ENCODE measurements at regions not wholly inside any gene's neighbourhood (a gene's known extent, or its start where the extent isn't known, plus 50 kb on each side); places are given as distances from the start of the nearest gene placed in this dataset.

DNA sequence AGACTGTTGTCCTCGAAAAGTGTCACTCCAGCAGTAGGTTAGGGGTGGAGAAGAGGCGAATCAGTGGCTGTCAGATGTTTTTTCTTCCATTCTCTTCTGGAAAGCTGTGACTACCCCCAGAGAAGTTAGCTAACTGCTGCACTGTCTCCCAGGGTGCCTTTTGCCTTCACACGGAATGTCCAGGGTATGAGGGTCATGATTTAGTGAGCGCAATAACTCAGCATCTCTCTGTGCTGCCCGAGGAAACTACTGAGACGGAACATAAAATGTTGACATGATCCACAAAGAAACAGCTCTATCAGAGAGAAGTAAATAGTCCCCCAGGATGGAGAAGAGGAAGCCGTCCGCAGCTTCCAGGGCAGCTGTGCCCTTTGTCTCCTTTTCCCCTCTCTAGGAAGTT lies 254.0 kb upstream of the ARGLU1 start:
- TF ChIP-seq, protein P1, sequence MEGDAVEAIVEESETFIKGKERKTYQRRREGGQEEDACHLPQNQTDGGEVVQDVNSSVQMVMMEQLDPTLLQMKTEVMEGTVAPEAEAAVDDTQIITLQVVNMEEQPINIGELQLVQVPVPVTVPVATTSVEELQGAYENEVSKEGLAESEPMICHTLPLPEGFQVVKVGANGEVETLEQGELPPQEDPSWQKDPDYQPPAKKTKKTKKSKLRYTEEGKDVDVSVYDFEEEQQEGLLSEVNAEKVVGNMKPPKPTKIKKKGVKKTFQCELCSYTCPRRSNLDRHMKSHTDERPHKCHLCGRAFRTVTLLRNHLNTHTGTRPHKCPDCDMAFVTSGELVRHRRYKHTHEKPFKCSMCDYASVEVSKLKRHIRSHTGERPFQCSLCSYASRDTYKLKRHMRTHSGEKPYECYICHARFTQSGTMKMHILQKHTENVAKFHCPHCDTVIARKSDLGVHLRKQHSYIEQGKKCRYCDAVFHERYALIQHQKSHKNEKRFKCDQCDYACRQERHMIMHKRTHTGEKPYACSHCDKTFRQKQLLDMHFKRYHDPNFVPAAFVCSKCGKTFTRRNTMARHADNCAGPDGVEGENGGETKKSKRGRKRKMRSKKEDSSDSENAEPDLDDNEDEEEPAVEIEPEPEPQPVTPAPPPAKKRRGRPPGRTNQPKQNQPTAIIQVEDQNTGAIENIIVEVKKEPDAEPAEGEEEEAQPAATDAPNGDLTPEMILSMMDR (IDR thresholded peaks at IDR 0.05; ENCODE audit: low read depth, low read length, missing control alignments), result no peak
- H3K4me3 ChIP-seq (replicated peaks; ENCODE audit: low read depth, low read length), result no peak overlapping the region
- DNase-seq (ENCODE audit: extremely low read depth, low read depth), result no peak

DNA sequence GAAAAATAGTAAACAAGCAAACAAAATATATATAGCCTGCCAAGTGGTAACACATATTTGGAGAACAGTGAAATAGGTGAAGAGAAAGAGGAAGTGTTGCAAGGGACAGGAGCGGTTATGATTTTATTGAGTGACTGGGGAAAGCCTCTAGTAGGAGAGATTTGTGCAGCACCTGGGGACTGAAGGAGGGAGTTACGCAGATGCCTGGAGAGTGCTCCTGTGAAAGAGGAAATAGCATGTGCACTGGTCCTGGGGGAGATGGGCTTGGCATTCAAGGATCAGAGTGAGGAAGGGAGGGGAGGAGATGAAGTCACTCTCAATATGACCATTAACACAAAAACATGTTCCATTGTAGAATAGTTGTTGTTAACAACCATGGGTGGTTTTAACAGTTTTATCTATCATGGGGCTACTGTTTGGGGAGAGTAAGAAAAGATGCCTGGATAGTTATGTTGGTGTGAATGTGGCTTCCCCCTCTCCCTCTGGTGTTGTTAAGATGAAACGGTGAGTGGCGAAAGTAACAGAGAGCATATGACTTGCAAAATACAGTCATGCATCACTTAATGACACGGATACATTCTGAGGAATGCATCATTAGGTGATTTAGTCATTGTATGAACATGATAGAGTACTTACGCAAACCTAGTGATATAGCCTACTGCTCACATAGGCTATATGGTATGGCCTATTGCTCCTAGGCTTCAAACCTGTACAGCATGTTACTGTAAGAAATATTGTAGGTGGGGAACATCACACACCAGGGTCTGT lies 251.7 kb upstream of the ARGLU1 start:
- no peak for DNase-seq (ENCODE audit: extremely low read depth, low read depth)
- TF ChIP-seq, protein P1 (IDR thresholded peaks at IDR 0.05; ENCODE audit: low read depth, low read length, missing control alignments), result no peak
- no peak overlapping the region for H3K4me3 ChIP-seq (replicated peaks; ENCODE audit: low read depth, low read length)

GRCh38 chr13:106818971-106819370 lies 251.0 kb upstream of the ARGLU1 start:
- TF ChIP-seq, protein P1 (IDR thresholded peaks at IDR 0.05; ENCODE audit: low read depth, low read length, missing control alignments), result no peak
- no peak for DNase-seq (ENCODE audit: extremely low read depth, low read depth)
- H3K4me3 ChIP-seq (replicated peaks; ENCODE audit: low read depth, low read length), result no peak overlapping the region

GRCh38 chr13:106815545-106815944 lies 247.6 kb upstream of the ARGLU1 start:
- no peak for DNase-seq (ENCODE audit: extremely low read depth, low read depth)
- TF ChIP-seq, protein P1 (IDR thresholded peaks at IDR 0.05; ENCODE audit: low read depth, low read length, missing control alignments), result no peak
- H3K4me3 ChIP-seq (replicated peaks; ENCODE audit: low read depth, low read length), result no peak overlapping the region

- no peak overlapping the region for H3K4me3 ChIP-seq (replicated peaks; ENCODE audit: low read depth, low read length)
- TF ChIP-seq, protein P1 (IDR thresholded peaks at IDR 0.05; ENCODE audit: low read depth, low read length, missing control alignments), result no peak
- no peak for DNase-seq (ENCODE audit: extremely low read depth, low read depth)
These were observed 246.5 kb upstream of the ARGLU1 start for GRCh38 chr13:106814463-106814862.

- no peak overlapping the region for H3K4me3 ChIP-seq (replicated peaks; ENCODE audit: low read depth, low read length)
- TF ChIP-seq, protein P1 (IDR thresholded peaks at IDR 0.05; ENCODE audit: low read depth, low read length, missing control alignments), result no peak
- DNase-seq (ENCODE audit: extremely low read depth, low read depth), result no peak
These were observed 242.1 kb upstream of the ARGLU1 start for GRCh38 chr13:106810069-106810468.

DNA sequence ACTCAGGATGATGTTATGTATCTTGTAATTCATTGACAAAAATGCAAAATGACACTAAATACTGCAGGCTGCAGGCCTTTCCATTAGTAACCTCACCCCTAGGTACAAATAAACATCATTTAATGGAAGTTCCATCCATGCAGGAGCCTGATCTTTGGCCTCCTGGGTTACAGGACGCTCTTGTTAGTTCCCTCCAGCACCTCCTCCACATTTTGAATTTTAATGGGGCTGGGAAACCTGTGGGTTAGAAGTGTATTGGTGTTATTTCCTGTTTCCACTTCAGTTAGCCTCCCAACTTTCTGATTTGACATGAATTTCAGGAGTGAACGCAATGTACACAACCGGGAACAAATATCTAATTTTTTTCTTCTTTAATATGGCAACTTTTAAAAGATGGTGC lies 237.1 kb upstream of the ARGLU1 start:
- TF ChIP-seq, protein P1 (IDR thresholded peaks at IDR 0.05; ENCODE audit: low read depth, low read length, missing control alignments), result no peak
- no peak for DNase-seq (ENCODE audit: extremely low read depth, low read depth)
- H3K4me3 ChIP-seq (replicated peaks; ENCODE audit: low read depth, low read length), result no peak overlapping the region
